ENCODE measurements at regions not wholly inside any gene's neighbourhood (a gene's known extent, or its start where the extent isn't known, plus 50 kb on each side); places are given as distances from the start of the nearest gene placed in this dataset.
"Not testable (repeated sequence)": the region's sequence is repeated elsewhere in the genome, so short reads cannot be mapped to it uniquely, and the experiment has no call there.

- H3K27ac ChIP-seq: no peak overlapping the region
- TF ChIP-seq CTCF (IDR thresholded peaks at IDR 0.05): no peak
- no peak overlapping the region for H3K4me3 ChIP-seq
- no peak for DNase-seq (ENCODE audit: low spot score)
These were observed 233.0 kb downstream of the DKK2 start for GRCh38 chr4:106803083-106803482.

GRCh38 chr4:106801386-106801785, 234.7 kb downstream of the DKK2 start:
- DNase-seq (ENCODE audit: low spot score): no peak

GRCh38 chr4:106796876-106797275, 239.2 kb downstream of the DKK2 start:
- DNase-seq (ENCODE audit: low spot score): no peak
- H3K27ac ChIP-seq: no peak overlapping the region
- no peak overlapping the region for H3K4me3 ChIP-seq
- TF ChIP-seq CTCF (IDR thresholded peaks at IDR 0.05): no peak

More at GRCh38 chr4:106801386-106801785, 234.7 kb downstream of the DKK2 start:
- H3K27ac ChIP-seq: no peak overlapping the region
- TF ChIP-seq CTCF (IDR thresholded peaks at IDR 0.05): no peak
- no peak overlapping the region for H3K4me3 ChIP-seq

GRCh38 chr4:106795326-106795725, 240.8 kb downstream of the DKK2 start:
- Histone ChIP-seq H3K4me3 (no peak overlapping the region), H3K27ac (no peak overlapping the region)
- no peak for TF ChIP-seq CTCF (IDR thresholded peaks at IDR 0.05)
- no peak for DNase-seq (ENCODE audit: low spot score)

GRCh38 chr4:106793933-106794332, 242.2 kb downstream of the DKK2 start:
- H3K27ac ChIP-seq: no peak overlapping the region
- H3K4me3 ChIP-seq: no peak overlapping the region
- TF ChIP-seq CTCF (IDR thresholded peaks at IDR 0.05): no peak
- no peak for DNase-seq (ENCODE audit: low spot score)

GRCh38 chr4:106775636-106776035, 260.5 kb downstream of the DKK2 start:
- Histone ChIP-seq H3K4me3 (no peak overlapping the region), H3K27ac (no peak overlapping the region)
- no peak for TF ChIP-seq CTCF (IDR thresholded peaks at IDR 0.05)
- DNase-seq (ENCODE audit: low spot score): no peak

- H3K27ac ChIP-seq; H3K4me3 ChIP-seq; DNase-seq (ENCODE audit: low spot score): not testable (repeated sequence)
These were observed 262.1 kb downstream of the DKK2 start for GRCh38 chr4:106774055-106774454.

Measured in coronary artery (tissue), 2 donors.